SK-N-SH treated with all-trans-retinoic acid at 6 μM for 48 hours (cell line): ENCODE measurements at regions not wholly inside any gene's neighbourhood (a gene's known extent, or its start where the extent isn't known, plus 50 kb on each side); places are given as distances from the start of the nearest gene placed in this dataset.

Experiments
- BACH2 ChIP-seq: fragments of 250-450 bp; sonication (Bioruptor Pico); IDR thresholded peaks from 2 replicates; pipeline ENCODE4 v1.9.0; 2021; ENCODE audit warnings: mild to moderate bottlenecking, borderline replicate concordance
- OSR1 ChIP-seq: fragments of 250-450 bp; sonication (Bioruptor Pico); IDR thresholded peaks from 2 replicates; pipeline ENCODE4 v1.8.0; 2022; ENCODE audit warnings: moderate library complexity, mild to moderate bottlenecking, inconsistent platforms
- PATZ1 ChIP-seq: fragments of 250-450 bp; sonication (Bioruptor Pico); IDR thresholded peaks from 2 replicates; pipeline ENCODE4 v1.8.0; 2020; ENCODE audit warnings: mild to moderate bottlenecking, moderate library complexity, borderline replicate concordance
- RARB ChIP-seq: fragments of 250-450 bp; sonication (Bioruptor Pico); IDR thresholded peaks from 2 replicates; pipeline ENCODE4 v1.8.0; 2021; ENCODE audit warnings: mild to moderate bottlenecking, moderate library complexity
- ZFP3 ChIP-seq: fragments of 250-450 bp; sonication (Bioruptor Pico); IDR thresholded peaks from 2 replicates; pipeline ENCODE4 v1.5.0; 2020; ENCODE audit warnings: mild to moderate bottlenecking, moderate library complexity
- ZNF70 ChIP-seq: fragments of 450-650 bp; formaldehyde crosslinking; IDR thresholded peaks from 2 replicates; pipeline ENCODE4 v1.5.0; 2020; ENCODE audit warnings: mild to moderate bottlenecking, moderate library complexity
- TF ChIP-seq, protein P1 (sequence below): fragments of 250-450 bp; sonication (Bioruptor Pico); IDR thresholded peaks from 2 replicates; pipeline ENCODE4 v1.5.1; 2021; ENCODE audit warnings: mild to moderate bottlenecking, moderate library complexity

DNA sequence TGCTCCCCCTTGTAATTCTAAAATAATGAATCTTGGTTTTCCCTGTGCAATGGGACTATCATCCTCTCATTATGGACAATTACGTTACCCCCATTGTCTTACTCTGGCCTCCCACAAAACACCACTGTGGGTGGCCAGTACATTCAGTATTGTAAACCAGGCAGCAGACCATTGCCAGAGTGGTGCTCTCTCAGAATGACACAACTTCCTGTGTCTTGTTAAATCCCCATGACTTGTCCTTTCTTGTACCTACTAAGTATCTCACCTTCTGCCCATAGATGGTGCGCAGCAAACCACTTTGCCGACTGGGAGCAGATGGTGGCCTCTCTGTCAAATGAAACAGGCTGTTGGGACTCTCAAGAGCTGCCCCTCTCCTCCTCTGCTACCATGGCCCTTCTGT, 287.1 kb upstream of the RAG2 start:
- TF ChIP-seq RARB (CRISPR knock-in tag) (no peak), BACH2 (CRISPR knock-in tag) (no peak), ZNF70 (CRISPR knock-in tag) (no peak), ZFP3 (no peak), PATZ1 (CRISPR knock-in tag) (no peak), OSR1 (CRISPR knock-in tag) (no peak)
- TF ChIP-seq, protein P1, sequence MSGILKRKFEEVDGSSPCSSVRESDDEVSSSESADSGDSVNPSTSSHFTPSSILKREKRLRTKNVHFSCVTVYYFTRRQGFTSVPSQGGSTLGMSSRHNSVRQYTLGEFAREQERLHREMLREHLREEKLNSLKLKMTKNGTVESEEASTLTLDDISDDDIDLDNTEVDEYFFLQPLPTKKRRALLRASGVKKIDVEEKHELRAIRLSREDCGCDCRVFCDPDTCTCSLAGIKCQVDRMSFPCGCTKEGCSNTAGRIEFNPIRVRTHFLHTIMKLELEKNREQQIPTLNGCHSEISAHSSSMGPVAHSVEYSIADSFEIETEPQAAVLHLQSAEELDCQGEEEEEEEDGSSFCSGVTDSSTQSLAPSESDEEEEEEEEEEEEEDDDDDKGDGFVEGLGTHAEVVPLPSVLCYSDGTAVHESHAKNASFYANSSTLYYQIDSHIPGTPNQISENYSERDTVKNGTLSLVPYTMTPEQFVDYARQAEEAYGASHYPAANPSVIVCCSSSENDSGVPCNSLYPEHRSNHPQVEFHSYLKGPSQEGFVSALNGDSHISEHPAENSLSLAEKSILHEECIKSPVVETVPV (CRISPR knock-in tag), result no peak
